RWPE2 (cell line): ENCODE measurements at regions not wholly inside any gene's neighbourhood (a gene's known extent, or its start where the extent isn't known, plus 50 kb on each side); places are given as distances from the start of the nearest gene placed in this dataset.

Experiments
- ATAC-seq: fragments of 200-7000 bp; cut with Tn5 transposase; 3 replicates; pipeline ENCODE4 v1.9.1; 2021; ENCODE audit warnings: low read depth
- DNase-seq: peaks from one replicate; pipeline ENCODE4 v3.0.0-alpha.2; 2020; ENCODE audit warnings: low spot score
- H3K27ac ChIP-seq: fragments of 450-650 bp; 2 replicates; pipeline ENCODE4 v1.5.1; 2017; ENCODE audit warnings: mild to moderate bottlenecking; ENCODE audit not compliant: poor library complexity, severe bottlenecking
- H3K27me3 ChIP-seq: fragments of 250-450 bp; sonication (Bioruptor Pico); 2 replicates; pipeline ENCODE4 v1.5.1; 2021; ENCODE audit warnings: mild to moderate bottlenecking, moderate library complexity; ENCODE audit not compliant: insufficient read depth, poor library complexity, severe bottlenecking
- H3K36me3 ChIP-seq: fragments of 250-450 bp; sonication (Bioruptor Pico); 2 replicates; pipeline ENCODE4 v1.5.1; 2020; ENCODE audit warnings: low read depth, mild to moderate bottlenecking, moderate library complexity
- H3K4me1 ChIP-seq: fragments of 250-450 bp; sonication (Bioruptor Pico); 2 replicates; pipeline ENCODE4 v1.5.1; 2021; ENCODE audit warnings: mild to moderate bottlenecking, moderate library complexity; ENCODE audit not compliant: insufficient read depth, poor library complexity, severe bottlenecking
- H3K4me3 ChIP-seq: fragments of 250-450 bp; sonication (Bioruptor Pico); 2 replicates; pipeline ENCODE4 v1.5.1; 2021; ENCODE audit warnings: mild to moderate bottlenecking, moderate library complexity; ENCODE audit not compliant: severe bottlenecking
- H3K9me3 ChIP-seq: fragments of 250-450 bp; sonication (Bioruptor Pico); 2 replicates; pipeline ENCODE4 v1.5.1; 2021; ENCODE audit warnings: mild to moderate bottlenecking, moderate library complexity; ENCODE audit not compliant: severe bottlenecking
- CTCF ChIP-seq: fragments of 450-650 bp; IDR thresholded peaks from one replicate; pipeline ENCODE4 v1.5.1; 2017; ENCODE audit warnings: mild to moderate bottlenecking, moderate library complexity; ENCODE audit not compliant: poor library complexity, severe bottlenecking

- no peak for ATAC-seq
- Histone ChIP-seq H3K9me3 (no peaks in the 10 kb centered on the region), H3K4me1 (no peaks in the 10 kb centered on the region), H3K27me3 (no peaks in the 10 kb centered on the region), H3K36me3 (no peaks in the 10 kb centered on the region), H3K4me3 (no peak overlapping the region), H3K27ac (no peak overlapping the region)
- no peak for DNase-seq
- no peak for TF ChIP-seq CTCF
These were observed 201.0 kb upstream of the EYS start for GRCh38 chr6:65908065-65908464.

GRCh38 chr6:65903992-65904391 lies 197.0 kb upstream of the EYS start:
- H3K4me3 ChIP-seq: no peak overlapping the region
- no peak for ATAC-seq

GRCh38 chr6:65900928-65901327 lies 193.9 kb upstream of the EYS start:
- TF ChIP-seq CTCF: no peak
- DNase-seq: no peak
- Histone ChIP-seq H3K27ac (no peak overlapping the region), H3K4me3 (no peak overlapping the region), H3K4me1 (no peaks in the 10 kb centered on the region), H3K27me3 (no peaks in the 10 kb centered on the region), H3K9me3 (no peaks in the 10 kb centered on the region), H3K36me3 (no peaks in the 10 kb centered on the region)
- ATAC-seq: no peak

More at GRCh38 chr6:65903992-65904391, 197.0 kb upstream of the EYS start:
- TF ChIP-seq CTCF: no peak
- no peak for DNase-seq
- Histone ChIP-seq H3K27ac (no peak overlapping the region), H3K9me3 (no peaks in the 10 kb centered on the region), H3K4me1 (no peaks in the 10 kb centered on the region), H3K36me3 (no peaks in the 10 kb centered on the region), H3K27me3 (no peaks in the 10 kb centered on the region)

- DNase-seq (no peak), ATAC-seq (no peak)
- H3K27ac ChIP-seq: no peak overlapping the region
- H3K4me3 ChIP-seq: no peak overlapping the region
- no peak for TF ChIP-seq CTCF
- no peaks in the 10 kb centered on the region for H3K4me1 ChIP-seq
- H3K9me3 ChIP-seq: no peaks in the 10 kb centered on the region
- no peaks in the 10 kb centered on the region for H3K36me3 ChIP-seq
- no peaks in the 10 kb centered on the region for H3K27me3 ChIP-seq
These were observed 189.1 kb upstream of the EYS start for GRCh38 chr6:65896140-65896539.

- Histone ChIP-seq H3K27ac (no peak overlapping the region), H3K4me1 (no peaks in the 10 kb centered on the region), H3K9me3 (no peaks in the 10 kb centered on the region), H3K36me3 (no peaks in the 10 kb centered on the region), H3K27me3 (no peaks in the 10 kb centered on the region), H3K4me3 (no peak overlapping the region)
- no peak for ATAC-seq
- no peak for DNase-seq
- TF ChIP-seq CTCF: no peak
These were observed 169.6 kb upstream of the EYS start for GRCh38 chr6:65876668-65877067.
